ENCODE measurements at regions not wholly inside any gene's neighbourhood (a gene's known extent, or its start where the extent isn't known, plus 50 kb on each side); places are given as distances from the start of the nearest gene placed in this dataset.

DNA sequence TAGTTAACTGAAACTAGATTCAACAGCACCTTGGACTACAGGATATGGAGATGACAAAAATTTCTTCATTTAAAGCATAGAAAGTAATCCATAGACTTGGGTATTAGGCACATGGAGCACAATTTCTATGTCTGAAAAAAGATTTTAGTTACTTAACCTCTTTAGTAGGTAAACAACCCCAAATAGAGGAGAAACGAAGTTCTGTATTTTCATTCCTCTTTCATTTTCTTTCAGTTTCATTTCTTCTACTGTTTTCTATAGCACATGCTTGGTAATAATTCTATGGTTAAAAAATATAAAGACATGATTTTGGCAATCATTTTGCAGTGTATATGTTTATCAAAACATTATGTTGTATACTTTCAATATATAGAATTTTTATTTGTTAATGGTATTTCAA is 99.5 kb downstream of the CASP12 start:
- TF ChIP-seq, protein P1, sequence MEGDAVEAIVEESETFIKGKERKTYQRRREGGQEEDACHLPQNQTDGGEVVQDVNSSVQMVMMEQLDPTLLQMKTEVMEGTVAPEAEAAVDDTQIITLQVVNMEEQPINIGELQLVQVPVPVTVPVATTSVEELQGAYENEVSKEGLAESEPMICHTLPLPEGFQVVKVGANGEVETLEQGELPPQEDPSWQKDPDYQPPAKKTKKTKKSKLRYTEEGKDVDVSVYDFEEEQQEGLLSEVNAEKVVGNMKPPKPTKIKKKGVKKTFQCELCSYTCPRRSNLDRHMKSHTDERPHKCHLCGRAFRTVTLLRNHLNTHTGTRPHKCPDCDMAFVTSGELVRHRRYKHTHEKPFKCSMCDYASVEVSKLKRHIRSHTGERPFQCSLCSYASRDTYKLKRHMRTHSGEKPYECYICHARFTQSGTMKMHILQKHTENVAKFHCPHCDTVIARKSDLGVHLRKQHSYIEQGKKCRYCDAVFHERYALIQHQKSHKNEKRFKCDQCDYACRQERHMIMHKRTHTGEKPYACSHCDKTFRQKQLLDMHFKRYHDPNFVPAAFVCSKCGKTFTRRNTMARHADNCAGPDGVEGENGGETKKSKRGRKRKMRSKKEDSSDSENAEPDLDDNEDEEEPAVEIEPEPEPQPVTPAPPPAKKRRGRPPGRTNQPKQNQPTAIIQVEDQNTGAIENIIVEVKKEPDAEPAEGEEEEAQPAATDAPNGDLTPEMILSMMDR (IDR thresholded peaks at IDR 0.05; ENCODE audit: control extremely low read depth, extremely low read depth, low read depth, missing control alignments) = no peak
- POLR2A ChIA-PET = no interaction called here
- CTCF ChIA-PET = no interaction called here
- no peak for DNase-seq (ENCODE audit: extremely low spot score)

DNA sequence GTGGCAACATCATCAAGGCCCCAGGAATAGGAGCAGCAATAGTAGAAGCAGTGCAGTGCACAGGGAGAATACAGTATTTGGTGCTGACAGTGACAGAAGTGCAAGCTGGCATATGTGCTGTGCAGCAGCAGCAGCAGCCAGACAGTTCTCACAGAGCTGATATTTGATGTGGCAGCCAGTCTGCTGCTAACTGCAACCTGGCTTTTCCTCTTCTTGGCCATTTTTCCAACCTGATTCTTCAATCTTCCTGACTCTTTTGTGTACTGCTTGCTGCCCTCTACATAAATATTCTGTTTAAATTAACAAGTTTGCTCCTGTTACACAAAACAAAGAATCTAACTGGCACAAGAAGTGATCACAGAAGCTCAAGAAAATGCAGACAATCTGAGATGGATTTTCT is 102.0 kb downstream of the CASP12 start:
- ChIA-PET CTCF (interaction anchor here (0.9 to 1.4 kb wide), 2 partner anchors 9 to 14 kb away, joined by 3 read pairs; no protein-coding TSS in a partner anchor), POLR2A (no interaction called here)
- DNase-seq (ENCODE audit: extremely low spot score) = no peak
- TF ChIP-seq, protein P1 (IDR thresholded peaks at IDR 0.05; ENCODE audit: control extremely low read depth, extremely low read depth, low read depth, missing control alignments) = no peak

DNA sequence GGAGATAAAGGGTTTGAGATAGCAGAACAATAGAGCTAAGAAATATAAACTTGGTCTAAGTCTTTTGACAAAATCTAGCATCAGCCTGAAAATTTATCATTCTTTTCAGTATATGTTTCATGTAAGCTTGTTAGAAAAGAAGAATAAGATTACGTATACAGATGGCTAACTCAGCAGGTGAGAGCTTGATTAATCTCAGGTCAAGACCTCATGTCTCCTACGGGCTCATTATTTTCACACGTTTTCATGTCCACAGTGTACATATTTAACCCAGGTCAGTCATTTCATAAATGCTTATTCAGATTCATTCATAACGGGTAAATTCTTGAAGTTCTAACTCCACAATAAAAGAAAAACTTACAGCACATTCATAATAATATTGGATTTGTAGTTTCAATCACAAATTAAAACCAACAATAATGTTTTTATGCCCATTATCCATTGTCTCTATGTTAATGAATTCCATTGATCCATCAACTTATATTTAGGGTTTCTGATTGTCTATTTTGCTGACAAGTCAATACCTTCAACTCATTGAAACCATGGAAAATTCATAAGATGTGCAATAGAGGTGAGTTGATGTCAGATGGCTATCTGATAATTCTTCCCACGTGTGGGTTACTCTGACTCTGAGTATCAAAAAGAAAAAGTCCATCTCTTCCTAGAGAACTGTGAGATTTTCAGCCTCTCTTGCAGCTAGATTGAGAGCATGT is 102.6 kb downstream of the CASP12 start:
- ChIA-PET CTCF (interaction anchor here (1.0 to 1.4 kb wide), 3 partner anchors 10 to 1068 kb away, joined by 3 read pairs; no protein-coding TSS in a partner anchor), POLR2A (no interaction called here)
- DNase-seq (ENCODE audit: extremely low spot score) = no peak
- TF ChIP-seq, protein P1 (IDR thresholded peaks at IDR 0.05; ENCODE audit: control extremely low read depth, extremely low read depth, low read depth, missing control alignments) = no peak

DNA sequence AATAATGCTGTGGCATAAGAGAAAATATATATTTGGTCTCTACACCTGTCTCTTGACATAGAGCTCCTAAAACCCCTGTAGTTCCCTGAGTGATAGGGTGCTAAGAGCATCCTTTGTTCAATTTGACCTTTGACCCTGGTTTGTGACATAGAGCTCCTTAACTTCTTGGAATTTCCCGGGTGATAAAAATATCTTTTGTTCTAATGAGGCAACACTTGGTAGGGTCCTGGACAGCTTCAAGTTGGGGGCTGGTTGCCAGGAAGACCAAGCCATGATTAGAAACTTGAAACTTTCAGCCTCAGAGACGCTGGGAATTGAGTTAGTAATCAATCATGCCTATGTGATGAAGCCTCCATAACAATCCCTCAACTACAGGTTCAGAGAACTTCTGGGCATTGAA is 105.4 kb downstream of the CASP12 start:
- ChIA-PET CTCF (interaction anchor here (1.4 kb wide), 1 partner anchor 13 kb away, joined by 7 read pairs; no protein-coding TSS in a partner anchor), POLR2A (no interaction called here)
- DNase-seq (ENCODE audit: extremely low spot score) = no peak
- TF ChIP-seq, protein P1 (IDR thresholded peaks at IDR 0.05; ENCODE audit: control extremely low read depth, extremely low read depth, low read depth, missing control alignments) = no peak

DNA sequence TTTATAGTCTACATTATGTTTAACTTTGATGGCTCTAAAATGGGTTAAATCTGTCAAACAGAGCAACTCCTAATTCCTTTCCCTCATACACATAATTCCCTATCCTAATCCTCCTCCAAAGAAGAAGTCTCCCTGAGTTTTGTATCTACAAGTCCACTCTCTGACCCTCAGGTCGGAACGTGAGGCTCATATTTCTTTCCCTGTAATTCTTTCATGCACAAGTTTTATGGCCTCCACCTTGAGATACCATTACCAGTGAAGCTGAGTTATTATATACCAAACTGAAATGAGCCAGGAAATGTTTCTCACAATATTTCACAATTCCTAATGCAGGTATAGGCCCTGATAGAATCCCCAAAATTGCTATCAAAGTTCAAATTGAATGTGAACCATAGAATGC is 106.4 kb downstream of the CASP12 start:
- DNase-seq (ENCODE audit: extremely low spot score) = no peak
- ChIA-PET POLR2A (no interaction called here), CTCF (no interaction called here)
- TF ChIP-seq, protein P1 (IDR thresholded peaks at IDR 0.05; ENCODE audit: control extremely low read depth, extremely low read depth, low read depth, missing control alignments) = no peak

DNA sequence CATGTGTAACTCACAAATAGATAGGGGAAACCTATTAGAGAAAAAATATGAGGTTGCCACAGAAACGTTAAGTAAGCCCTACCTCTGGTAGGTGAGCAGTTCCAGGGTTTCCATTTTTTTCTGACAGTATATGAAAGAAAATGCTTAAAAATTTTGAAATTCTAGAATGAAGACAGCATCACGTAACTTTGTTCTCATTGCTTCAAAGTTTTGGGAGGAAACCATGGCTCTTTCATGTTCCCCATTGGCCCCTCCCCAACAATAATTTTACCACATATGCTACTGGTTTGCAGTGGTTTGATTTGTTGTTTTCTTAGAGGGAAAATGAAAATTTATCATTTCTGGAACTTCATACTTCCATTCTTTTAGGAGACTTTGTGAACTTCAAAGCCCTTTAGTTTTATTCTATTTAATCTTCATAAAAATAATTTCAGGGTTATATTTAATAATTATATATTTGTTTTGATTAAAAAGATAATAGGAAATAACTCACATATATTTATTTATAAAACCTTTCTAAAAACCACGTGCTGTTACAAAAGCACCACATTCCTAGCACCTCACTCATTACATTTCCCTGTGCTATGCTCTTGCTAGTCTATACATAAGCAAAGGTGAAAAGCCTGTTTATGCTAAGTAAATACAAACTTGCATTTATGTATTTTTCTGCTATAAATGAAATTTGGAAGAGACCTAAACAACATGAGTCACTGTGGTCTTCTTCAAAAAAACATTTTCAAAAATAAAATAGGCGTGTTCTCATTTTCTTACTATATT is 113.4 kb downstream of the CASP12 start:
- ChIA-PET CTCF (no interaction called here), POLR2A (no interaction called here)
- TF ChIP-seq, protein P1 (IDR thresholded peaks at IDR 0.05; ENCODE audit: control extremely low read depth, extremely low read depth, low read depth, missing control alignments) = no peak
- no peak for DNase-seq (ENCODE audit: extremely low spot score)

All from GM10248 (cell line).